GM13977 (cell line): ENCODE measurements at regions not wholly inside any gene's neighbourhood (a gene's known extent, or its start where the extent isn't known, plus 50 kb on each side); places are given as distances from the start of the nearest gene placed in this dataset.
"Not testable (repeated sequence)": the region's sequence is repeated elsewhere in the genome, so short reads cannot be mapped to it uniquely, and the experiment has no call there.

ENCODE experiments used
- DNase-seq: peaks from one replicate; pipeline ENCODE4 v3.0.0; 2012; ENCODE audit warnings: low spot score
- CTCF ChIP-seq: IDR thresholded peaks from 2 replicates; pipeline ENCODE4 v1.5.1; 2012; ENCODE audit warnings: mild to moderate bottlenecking, control low read depth; ENCODE audit not compliant: insufficient read depth; ENCODE audit errors: extremely low read depth, missing control alignments
- in situ Hi-C: fragments of 300-500 bp; cut with MboI; formaldehyde crosslinking; loops from one replicate; pipeline ENCODE4 v1.12.0; 2022; ENCODE audit warnings: low sequenced_read_pairs, low pct_unique_long_range_greater_than_20kb, mixed read lengths, inconsistent platforms; ENCODE audit not compliant: unreplicated experiment

- DNase-seq: no peak
- no peak for TF ChIP-seq CTCF
- in situ Hi-C loops: no loop called here
Observed at GRCh38 chr14:104230946-104231345, 92.6 kb downstream of the KIF26A start.

GRCh38 chr14:104232070-104232484, 93.7 kb downstream of the KIF26A start:
- in situ Hi-C loops: no loop called here
- no peak for DNase-seq
- TF ChIP-seq CTCF: no peak

GRCh38 chr14:104234007-104234786, 95.8 kb downstream of the KIF26A start:
- in situ Hi-C loops, DNase-seq: not testable (repeated sequence)

- no peak for DNase-seq
- no peak for TF ChIP-seq CTCF
- in situ Hi-C loops: no loop called here
Observed at GRCh38 chr14:104235686-104236085, 97.3 kb downstream of the KIF26A start.

GRCh38 chr14:104237651-104238423, 99.5 kb downstream of the KIF26A start:
- in situ Hi-C loops: no loop called here
- no peak for TF ChIP-seq CTCF
- no peak for DNase-seq

GRCh38 chr14:104238424-104239184, 100.2 kb downstream of the KIF26A start:
- in situ Hi-C loops: no loop called here
- no peak for DNase-seq
- no peak for TF ChIP-seq CTCF

- in situ Hi-C loops: no loop called here
- DNase-seq: no peak
- no peak for TF ChIP-seq CTCF
Observed at GRCh38 chr14:104239185-104239775, 100.9 kb downstream of the KIF26A start.
